ENCODE measurements at regions not wholly inside any gene's neighbourhood (a gene's known extent, or its start where the extent isn't known, plus 50 kb on each side); places are given as distances from the start of the nearest gene placed in this dataset.

- no peak for TF ChIP-seq CTCF (IDR thresholded peaks at IDR 0.05; ENCODE audit: insufficient read depth, low read length, poor library complexity, severe bottlenecking)
- no peaks in the 10 kb centered on the region; the same call in 1 of the 2 replicates for H3K27me3 ChIP-seq (replicated peaks; ENCODE audit: control insufficient read depth, insufficient read depth, low read length)
- no peak for DNase-seq (ENCODE audit: extremely low read depth, insufficient read length)
These were observed 134.9 kb downstream of the NDUFA10 start for GRCh38 chr2:239890206-239890746.

GRCh38 chr2:239889641-239890121, 135.5 kb downstream of the NDUFA10 start:
- TF ChIP-seq CTCF (IDR thresholded peaks at IDR 0.05; ENCODE audit: insufficient read depth, low read length, poor library complexity, severe bottlenecking), result no peak
- Histone ChIP-seq H3K36me3 (ENCODE audit: control insufficient read depth, insufficient read depth, low read length) (no peaks in the 10 kb centered on the region), H3K4me3 (replicated peaks; ENCODE audit: low read depth, low read length) (no peak overlapping the region), H3K27me3 (replicated peaks; ENCODE audit: control insufficient read depth, insufficient read depth, low read length) (no peaks in the 10 kb centered on the region; the same call in 1 of the 2 replicates)
- DNase-seq (ENCODE audit: extremely low read depth, insufficient read length), result no peak

More at GRCh38 chr2:239890206-239890746, 134.9 kb downstream of the NDUFA10 start:
- H3K36me3 ChIP-seq (ENCODE audit: control insufficient read depth, insufficient read depth, low read length), result no peaks in the 10 kb centered on the region
- H3K4me3 ChIP-seq (replicated peaks; ENCODE audit: low read depth, low read length), result no peak overlapping the region

GRCh38 chr2:239887604-239888003, 137.5 kb downstream of the NDUFA10 start:
- H3K4me3 ChIP-seq (replicated peaks; ENCODE audit: low read depth, low read length), result no peak overlapping the region
- TF ChIP-seq CTCF (IDR thresholded peaks at IDR 0.05; ENCODE audit: insufficient read depth, low read length, poor library complexity, severe bottlenecking), result no peak
- DNase-seq (ENCODE audit: extremely low read depth, insufficient read length), result no peak
- no peaks in the 10 kb centered on the region for H3K36me3 ChIP-seq (ENCODE audit: control insufficient read depth, insufficient read depth, low read length)
- H3K27me3 ChIP-seq (replicated peaks; ENCODE audit: control insufficient read depth, insufficient read depth, low read length), result no peaks in the 10 kb centered on the region

- Histone ChIP-seq H3K36me3 (ENCODE audit: control insufficient read depth, insufficient read depth, low read length) (no peaks in the 10 kb centered on the region), H3K4me3 (replicated peaks; ENCODE audit: low read depth, low read length) (no peak overlapping the region), H3K27me3 (replicated peaks; ENCODE audit: control insufficient read depth, insufficient read depth, low read length) (no peaks in the 10 kb centered on the region; the same call in 1 of the 2 replicates)
- no peak for DNase-seq (ENCODE audit: extremely low read depth, insufficient read length)
- TF ChIP-seq CTCF (IDR thresholded peaks at IDR 0.05; ENCODE audit: insufficient read depth, low read length, poor library complexity, severe bottlenecking), result no peak
These were observed 138.4 kb downstream of the NDUFA10 start for GRCh38 chr2:239886781-239887180.

- Histone ChIP-seq H3K4me3 (replicated peaks; ENCODE audit: low read depth, low read length) (no peak overlapping the region), H3K27me3 (replicated peaks; ENCODE audit: control insufficient read depth, insufficient read depth, low read length) (no peaks in the 10 kb centered on the region; the same call in 1 of the 2 replicates), H3K36me3 (ENCODE audit: control insufficient read depth, insufficient read depth, low read length) (no peaks in the 10 kb centered on the region)
- DNase-seq (ENCODE audit: extremely low read depth, insufficient read length), result no peak
- no peak for TF ChIP-seq CTCF (IDR thresholded peaks at IDR 0.05; ENCODE audit: insufficient read depth, low read length, poor library complexity, severe bottlenecking)
These were observed 140.3 kb downstream of the NDUFA10 start for GRCh38 chr2:239884875-239885274.

GRCh38 chr2:239884051-239884405, 141.1 kb downstream of the NDUFA10 start:
- Histone ChIP-seq H3K4me3 (replicated peaks; ENCODE audit: low read depth, low read length) (no peak overlapping the region), H3K36me3 (ENCODE audit: control insufficient read depth, insufficient read depth, low read length) (no peaks in the 10 kb centered on the region), H3K27me3 (replicated peaks; ENCODE audit: control insufficient read depth, insufficient read depth, low read length) (no peaks in the 10 kb centered on the region; the same call in 1 of the 2 replicates)
- no peak for TF ChIP-seq CTCF (IDR thresholded peaks at IDR 0.05; ENCODE audit: insufficient read depth, low read length, poor library complexity, severe bottlenecking)
- DNase-seq (ENCODE audit: extremely low read depth, insufficient read length), result no peak

All from GM06990 (cell line).